ENCODE measurements at regions not wholly inside any gene's neighbourhood (a gene's known extent, or its start where the extent isn't known, plus 50 kb on each side); places are given as distances from the start of the nearest gene placed in this dataset.

DNA sequence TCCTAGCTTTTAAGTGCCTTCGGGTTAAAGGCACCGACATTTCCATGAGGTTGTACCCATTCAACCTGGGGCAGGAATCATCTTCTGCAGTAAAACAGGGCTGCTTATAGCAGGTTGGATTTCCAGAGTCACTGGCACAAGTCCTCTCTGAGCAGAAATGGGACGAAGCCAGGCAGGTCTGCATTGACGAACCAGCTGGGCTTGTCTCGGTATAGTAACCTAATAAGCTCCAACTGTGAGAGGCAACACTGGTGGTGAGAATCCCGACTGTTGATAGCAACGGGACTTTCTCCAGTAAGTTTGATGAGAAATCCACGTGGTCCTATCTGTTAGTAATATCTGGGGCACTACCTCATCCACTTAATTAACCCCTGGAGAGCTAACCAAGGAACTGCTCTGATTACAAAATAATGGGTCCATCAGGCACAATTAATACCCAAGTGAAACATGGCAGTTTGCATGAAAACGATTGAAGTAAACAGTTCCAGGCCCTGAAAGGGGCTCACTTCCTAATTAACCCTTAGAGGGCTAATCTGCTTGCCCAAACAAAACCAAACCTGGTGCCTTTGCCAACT lies 491.0 kb upstream of the C9orf72 start:
- no peaks in the 10 kb centered on the region for H4K20me1 ChIP-seq (replicated peaks; ENCODE audit: control insufficient read depth, extremely low read depth, insufficient read depth, low read length)
- no peaks in the 10 kb centered on the region for H3K4me1 ChIP-seq (ENCODE audit: control insufficient read depth, extremely low read depth, insufficient read depth, low read length)
- H3K9me3 ChIP-seq (replicated peaks; ENCODE audit: control insufficient read depth, insufficient read depth, low read length): no peaks in the 10 kb centered on the region
- H3K4me3 ChIP-seq (replicated peaks in 1 of 3; ENCODE audit: insufficient read depth in 1 of 3, low read depth in 1 of 3, low read length in 3 of 3): no peak overlapping the region
- POLR2A ChIA-PET: no interaction called here
- H3K27me3 ChIP-seq (ENCODE audit: control insufficient read depth in 2 of 2, insufficient read depth in 2 of 2, low read length in 2 of 2): no peaks in the 10 kb centered on the region
- TF ChIP-seq POLR2A (IDR thresholded peaks at IDR 0.05; ENCODE audit: low read depth, low read length): no peak
- no peak for TF ChIP-seq JUN (IDR thresholded peaks at IDR 0.05; ENCODE audit: borderline replicate concordance, insufficient read depth, insufficient read length, low read depth)
- TF ChIP-seq GATA2 (IDR thresholded peaks at IDR 0.05; ENCODE audit: insufficient read depth, insufficient read length, low read depth, low read length): no peak
- no peak for TF ChIP-seq MYC (IDR thresholded peaks at IDR 0.05; ENCODE audit: low read depth, low read length)
- no peak for TF ChIP-seq FOS (IDR thresholded peaks at IDR 0.05; ENCODE audit: borderline replicate concordance, insufficient read depth, low read length)
- no peak for TF ChIP-seq EZH2 (IDR thresholded peaks at IDR 0.05; ENCODE audit: borderline replicate concordance, low read depth, low read length, severe bottlenecking)
- TF ChIP-seq POLR2AphosphoS5 (IDR thresholded peaks at IDR 0.05; ENCODE audit: insufficient read depth, low read depth, low read length): no peak
- TF ChIP-seq, protein P1, sequence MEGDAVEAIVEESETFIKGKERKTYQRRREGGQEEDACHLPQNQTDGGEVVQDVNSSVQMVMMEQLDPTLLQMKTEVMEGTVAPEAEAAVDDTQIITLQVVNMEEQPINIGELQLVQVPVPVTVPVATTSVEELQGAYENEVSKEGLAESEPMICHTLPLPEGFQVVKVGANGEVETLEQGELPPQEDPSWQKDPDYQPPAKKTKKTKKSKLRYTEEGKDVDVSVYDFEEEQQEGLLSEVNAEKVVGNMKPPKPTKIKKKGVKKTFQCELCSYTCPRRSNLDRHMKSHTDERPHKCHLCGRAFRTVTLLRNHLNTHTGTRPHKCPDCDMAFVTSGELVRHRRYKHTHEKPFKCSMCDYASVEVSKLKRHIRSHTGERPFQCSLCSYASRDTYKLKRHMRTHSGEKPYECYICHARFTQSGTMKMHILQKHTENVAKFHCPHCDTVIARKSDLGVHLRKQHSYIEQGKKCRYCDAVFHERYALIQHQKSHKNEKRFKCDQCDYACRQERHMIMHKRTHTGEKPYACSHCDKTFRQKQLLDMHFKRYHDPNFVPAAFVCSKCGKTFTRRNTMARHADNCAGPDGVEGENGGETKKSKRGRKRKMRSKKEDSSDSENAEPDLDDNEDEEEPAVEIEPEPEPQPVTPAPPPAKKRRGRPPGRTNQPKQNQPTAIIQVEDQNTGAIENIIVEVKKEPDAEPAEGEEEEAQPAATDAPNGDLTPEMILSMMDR (IDR thresholded peaks at IDR 0.05; ENCODE audit: extremely low read depth in 1 of 2, insufficient read depth in 1 of 2, low read depth in 1 of 2, low read length in 2 of 2): no peak
- TF ChIP-seq, protein P2, sequence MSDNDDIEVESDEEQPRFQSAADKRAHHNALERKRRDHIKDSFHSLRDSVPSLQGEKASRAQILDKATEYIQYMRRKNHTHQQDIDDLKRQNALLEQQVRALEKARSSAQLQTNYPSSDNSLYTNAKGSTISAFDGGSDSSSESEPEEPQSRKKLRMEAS (IDR thresholded peaks at IDR 0.05; ENCODE audit: insufficient read depth, insufficient read length): no peak
- FAIRE-seq: no peak
- no peak overlapping the region for H3K27ac ChIP-seq (ENCODE audit: insufficient read depth, low read depth, low read length)
- BruUV-seq (replicated peaks): no TSS peak
- no peak overlapping the region for H3K4me2 ChIP-seq (ENCODE audit: insufficient read depth, low read length)
- dilution Hi-C loops (cut with MboI; ENCODE audit: extremely low pct_ligation_motif_present, low sequenced_read_pairs) (no loop called here), intact Hi-C loops (cut with micrococcal nuclease) (no loop called here)
- CTCF ChIA-PET: no interaction called here
- H3K9me1 ChIP-seq (replicated peaks; ENCODE audit: control insufficient read depth, extremely low read depth, insufficient read depth, low read length): no peaks in the 10 kb centered on the region
- DNase-seq (ENCODE audit: low read depth, low spot score): no peak
- H3K9ac ChIP-seq (replicated peaks; ENCODE audit: extremely low read depth, insufficient read depth, low read length): no peak overlapping the region
- H3K79me2 ChIP-seq (ENCODE audit: control insufficient read depth, insufficient read depth, low read length): no peaks in the 10 kb centered on the region
- H2AFZ ChIP-seq (ENCODE audit: low read depth, low read length): no peak overlapping the region
- no peaks in the 10 kb centered on the region for H3K36me3 ChIP-seq (ENCODE audit: control insufficient read depth in 2 of 2, extremely low read depth in 1 of 2, insufficient read depth in 2 of 2, low read length in 2 of 2)
